ENCODE measurements at regions not wholly inside any gene's neighbourhood (a gene's known extent, or its start where the extent isn't known, plus 50 kb on each side); places are given as distances from the start of the nearest gene placed in this dataset.
"Not testable (repeated sequence)": the region's sequence is repeated elsewhere in the genome, so short reads cannot be mapped to it uniquely, and the experiment has no call there.

- ATAC-seq; intact Hi-C loops (cut with DNase I, micrococcal nuclease); DNase-seq: not testable (repeated sequence)
Observed at GRCh38 chr11:71712350-71712749, 120.7 kb upstream of the DEFB108B start.

- DNase-seq; ATAC-seq; intact Hi-C loops (cut with DNase I, micrococcal nuclease): not testable (repeated sequence)
Observed at GRCh38 chr11:71712846-71713245, 120.2 kb upstream of the DEFB108B start.

DNA sequence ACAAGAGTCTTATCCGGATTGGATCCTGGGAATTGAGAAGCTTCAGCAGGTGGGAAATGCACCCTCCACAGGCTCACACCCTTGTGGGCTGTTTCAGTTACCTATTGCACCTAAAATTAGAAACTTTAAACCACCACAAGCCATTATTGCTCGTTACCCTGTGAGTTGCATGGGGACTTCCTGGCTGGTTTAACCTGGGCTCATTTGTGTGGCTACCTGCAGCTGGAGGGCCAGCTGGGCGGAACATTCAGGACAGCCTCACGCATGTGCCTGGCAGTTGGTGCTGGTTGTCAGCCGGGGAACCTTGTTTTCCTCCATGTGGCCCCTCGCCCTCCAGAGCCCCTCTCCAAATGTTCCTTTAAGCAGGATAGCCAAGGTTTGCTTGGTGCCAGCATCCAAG, 118.5 kb upstream of the DEFB108B start:
- intact Hi-C loops (cut with DNase I, micrococcal nuclease); DNase-seq; ATAC-seq: not testable (repeated sequence)

DNA sequence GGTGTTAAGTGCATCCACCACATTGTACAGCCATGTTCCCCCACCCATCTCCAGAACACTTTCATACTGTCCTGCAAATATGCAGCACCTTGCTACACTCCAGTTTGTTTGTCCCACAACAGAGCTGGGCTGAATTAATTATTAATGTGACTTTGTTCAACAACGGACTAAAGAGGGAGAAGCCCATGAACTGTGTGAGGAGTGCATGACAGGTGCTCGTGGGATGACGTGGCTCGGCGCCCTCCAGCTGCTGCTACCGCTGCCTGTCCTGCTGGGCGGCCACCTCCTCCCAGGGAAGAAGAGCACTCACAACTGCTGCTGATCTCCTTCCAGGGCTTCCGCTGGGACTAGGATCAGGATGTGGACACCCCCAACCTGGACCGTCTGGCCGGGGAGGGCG, 111.2 kb upstream of the DEFB108B start:
- ATAC-seq; DNase-seq; intact Hi-C loops (cut with DNase I, micrococcal nuclease): not testable (repeated sequence)

DNA sequence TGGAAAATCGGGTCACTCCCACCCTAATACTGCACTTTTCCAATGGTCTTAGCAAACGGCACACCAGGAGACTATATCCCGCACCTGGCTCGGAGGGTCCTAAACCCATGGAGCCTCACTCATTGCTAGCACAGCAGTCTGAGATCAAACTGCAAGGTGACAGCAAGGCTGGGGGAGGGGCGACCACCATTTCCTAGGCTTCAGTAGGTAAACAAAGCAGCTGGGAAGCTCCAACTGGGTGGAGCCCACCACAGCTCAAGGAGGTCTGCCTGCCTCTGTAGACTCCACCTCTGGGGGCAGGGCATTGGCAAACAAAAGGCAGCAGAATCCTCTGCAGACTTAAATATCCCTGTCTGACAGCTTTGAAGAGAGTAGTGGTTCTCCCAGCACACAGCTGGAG, 109.0 kb upstream of the DEFB108B start:
- DNase-seq = peak in 1 of 2 donors; percentile 37
- not testable (repeated sequence) for ATAC-seq

GRCh38 chr11:71730748-71731147, 102.3 kb upstream of the DEFB108B start:
- ATAC-seq; DNase-seq; intact Hi-C loops (cut with DNase I, micrococcal nuclease): not testable (repeated sequence)

More for the DNA sequence above, 109.0 kb upstream of the DEFB108B start:
- intact Hi-C loops (cut with DNase I, micrococcal nuclease) = not testable (repeated sequence)

DNA sequence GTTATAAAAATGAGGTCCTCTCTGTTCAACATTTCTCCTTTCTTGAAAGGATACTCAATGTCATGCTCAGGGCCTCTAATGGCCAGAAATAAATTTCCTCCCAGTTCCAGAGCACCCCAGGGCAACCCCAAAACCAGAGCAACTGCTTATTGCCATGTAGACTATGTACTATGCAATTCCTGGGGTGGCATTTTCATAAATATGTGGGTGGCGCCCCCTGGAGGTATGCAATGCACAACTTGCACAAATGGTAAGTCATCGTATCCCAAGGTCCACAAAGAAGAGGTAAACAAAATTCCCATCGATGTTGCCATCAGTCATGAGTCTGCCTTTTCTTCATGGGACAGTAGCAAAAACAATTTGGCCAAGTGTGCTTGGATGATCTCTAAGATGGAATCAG, 98.6 kb upstream of the DEFB108B start:
- DNase-seq = peak in 1 of 2 donors; percentile 16
- ATAC-seq; intact Hi-C loops (cut with DNase I, micrococcal nuclease): not testable (repeated sequence)

DNA sequence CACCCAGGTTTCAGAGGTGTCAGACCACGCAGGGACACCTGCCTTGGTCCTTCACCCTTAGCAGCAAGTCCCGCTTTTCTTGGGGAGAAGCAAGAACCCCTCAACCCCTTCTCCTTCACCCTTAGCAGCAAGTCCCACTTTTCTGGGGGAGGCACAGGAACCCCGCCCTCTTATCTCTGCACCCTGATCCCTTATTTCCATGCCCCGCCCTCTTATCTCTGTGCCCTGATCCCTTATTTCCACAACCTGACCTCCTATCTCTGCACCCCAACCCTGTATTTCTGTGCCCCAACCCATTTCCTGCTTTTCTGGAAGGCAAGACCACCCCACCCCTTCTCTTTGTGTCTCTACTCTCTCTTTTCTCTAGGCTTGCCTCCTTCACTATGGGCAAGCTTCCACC, 94.7 kb upstream of the DEFB108B start:
- intact Hi-C loops (cut with DNase I, micrococcal nuclease); ATAC-seq; DNase-seq: not testable (repeated sequence)

GRCh38 chr11:71743385-71743784, 89.6 kb upstream of the DEFB108B start:
- ATAC-seq; intact Hi-C loops (cut with DNase I, micrococcal nuclease); DNase-seq: not testable (repeated sequence)

DNA sequence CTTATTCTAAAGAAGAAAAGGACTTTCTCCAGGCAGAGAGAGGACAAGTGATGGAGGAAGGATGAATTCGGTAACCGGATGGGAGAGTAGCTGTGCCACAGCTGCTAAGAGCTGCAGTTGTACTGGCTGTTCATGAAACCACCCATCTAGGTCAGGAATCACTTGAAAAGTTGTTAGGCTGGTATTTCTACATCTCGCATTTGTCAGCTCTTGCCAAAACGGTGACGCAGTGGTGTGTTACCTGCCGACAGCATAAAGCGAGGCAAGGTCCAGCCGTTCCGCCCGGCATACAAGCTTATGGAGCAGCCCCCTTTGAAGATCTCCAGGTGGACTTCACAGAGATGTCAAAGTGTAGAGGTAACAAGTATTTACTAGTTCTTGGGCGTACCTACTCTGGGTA, 87.3 kb upstream of the DEFB108B start:
- ATAC-seq; intact Hi-C loops (cut with DNase I, micrococcal nuclease): not testable (repeated sequence)
- DNase-seq = peak; percentile 37 to 50

GRCh38 chr11:71746263-71746662, 86.7 kb upstream of the DEFB108B start:
- intact Hi-C loops (cut with DNase I, micrococcal nuclease); DNase-seq; ATAC-seq: not testable (repeated sequence)

- intact Hi-C loops (cut with DNase I, micrococcal nuclease); DNase-seq; ATAC-seq: not testable (repeated sequence)
Observed at GRCh38 chr11:71748965-71749620, 83.9 kb upstream of the DEFB108B start.

GRCh38 chr11:71750908-71751307, 82.1 kb upstream of the DEFB108B start:
- DNase-seq; intact Hi-C loops (cut with DNase I, micrococcal nuclease); ATAC-seq: not testable (repeated sequence)

DNA sequence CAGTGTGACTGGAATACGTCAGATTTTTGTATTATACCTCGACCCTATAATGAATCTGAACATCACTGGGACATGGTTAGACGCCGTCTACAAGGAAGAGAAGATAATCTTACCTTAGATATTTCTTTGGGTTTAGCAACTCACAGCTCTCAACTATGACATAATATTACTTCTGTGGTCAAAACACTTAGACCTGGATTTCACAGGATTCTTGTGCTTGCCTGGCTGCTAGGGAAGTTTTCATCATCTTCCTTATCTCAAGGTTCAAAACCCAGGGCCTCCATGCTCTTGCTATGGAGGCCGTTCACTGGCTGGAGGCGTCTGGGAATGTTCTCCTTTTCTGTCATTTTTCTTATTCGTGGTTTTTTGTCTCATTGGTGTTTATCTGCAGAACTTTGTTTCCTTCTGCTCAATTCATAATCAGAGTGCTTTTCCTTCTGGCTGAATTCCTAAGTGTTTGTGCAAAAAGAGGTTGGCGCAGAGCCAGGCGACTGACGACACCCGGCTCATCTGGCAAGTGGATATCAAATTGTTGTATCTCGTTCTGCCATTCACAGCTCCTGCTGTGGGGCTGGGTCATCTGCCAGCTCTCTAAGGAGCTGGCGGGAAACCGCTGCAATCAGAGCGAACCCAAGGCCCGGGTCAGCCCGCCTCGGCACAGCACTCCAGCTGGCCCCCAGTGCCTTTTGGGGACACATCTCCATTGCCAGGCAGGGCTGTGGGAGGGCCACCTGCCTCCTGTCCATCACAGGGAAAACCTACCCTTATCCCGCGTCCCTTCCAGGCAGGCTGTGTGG, 68.1 kb upstream of the DEFB108B start:
- DNase-seq; ATAC-seq; intact Hi-C loops (cut with DNase I, micrococcal nuclease): not testable (repeated sequence)

GRCh38 chr11:71767016-71767415, 66.0 kb upstream of the DEFB108B start:
- intact Hi-C loops (cut with DNase I, micrococcal nuclease); ATAC-seq: not testable (repeated sequence)

GRCh38 chr11:71772193-71772592, 60.8 kb upstream of the DEFB108B start:
- intact Hi-C loops (cut with DNase I, micrococcal nuclease); ATAC-seq; DNase-seq: not testable (repeated sequence)

More at GRCh38 chr11:71767016-71767415, 66.0 kb upstream of the DEFB108B start:
- DNase-seq = not testable (repeated sequence)

DNA sequence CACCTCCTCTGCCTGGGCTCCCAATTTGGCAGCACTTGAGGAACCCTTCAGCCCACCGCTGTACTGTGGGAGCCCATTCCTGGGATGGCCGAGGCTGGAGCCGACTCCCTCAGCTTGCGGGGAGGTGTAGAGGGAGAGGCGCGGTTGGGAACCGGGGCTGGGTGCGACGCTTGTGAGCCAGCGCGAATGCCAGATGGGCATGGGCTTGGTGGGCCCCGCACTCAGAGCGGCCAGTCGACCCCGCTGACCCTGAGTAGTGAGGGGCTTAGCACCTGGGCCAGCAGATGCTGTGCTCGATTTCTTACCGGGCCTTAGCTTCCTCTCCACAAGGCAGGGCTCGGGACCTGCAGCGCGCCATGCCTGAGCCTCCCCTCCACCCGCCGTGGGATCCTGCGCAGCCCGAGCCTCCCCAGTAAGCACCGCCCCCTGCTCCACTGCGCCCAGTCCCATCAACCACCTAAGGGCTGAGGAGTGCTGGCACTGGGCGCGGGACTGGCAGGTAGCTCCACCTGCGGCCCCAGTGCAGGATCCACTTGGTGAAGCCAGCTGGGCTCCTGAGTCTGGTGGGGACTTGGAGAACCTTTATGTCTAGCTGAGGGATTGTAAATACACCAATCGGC, 58.3 kb upstream of the DEFB108B start:
- intact Hi-C loops (cut with DNase I, micrococcal nuclease) = no loop called here
- DNase-seq (no peak), ATAC-seq (no peak)

DNA sequence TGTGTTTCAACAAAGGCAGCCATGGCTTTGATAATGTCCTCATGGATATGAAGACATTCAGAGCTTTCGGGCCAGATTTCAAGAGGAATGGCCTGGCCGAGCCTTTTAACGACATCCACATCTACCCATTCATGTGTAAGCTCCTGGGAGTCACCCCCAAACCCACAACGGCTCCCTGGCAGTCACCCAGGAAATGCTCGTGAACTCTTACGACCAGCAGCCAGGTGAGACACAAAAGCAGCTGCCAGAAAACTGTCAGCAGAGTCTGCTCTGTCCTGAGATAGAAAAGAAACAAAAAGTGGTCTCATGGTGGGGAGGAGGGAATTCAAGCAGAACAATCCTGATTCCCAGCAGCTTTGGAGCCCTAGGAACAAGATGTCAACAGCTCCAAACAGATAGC, 52.9 kb upstream of the DEFB108B start:
- intact Hi-C loops (cut with DNase I, micrococcal nuclease); ATAC-seq; DNase-seq: not testable (repeated sequence)

DNA sequence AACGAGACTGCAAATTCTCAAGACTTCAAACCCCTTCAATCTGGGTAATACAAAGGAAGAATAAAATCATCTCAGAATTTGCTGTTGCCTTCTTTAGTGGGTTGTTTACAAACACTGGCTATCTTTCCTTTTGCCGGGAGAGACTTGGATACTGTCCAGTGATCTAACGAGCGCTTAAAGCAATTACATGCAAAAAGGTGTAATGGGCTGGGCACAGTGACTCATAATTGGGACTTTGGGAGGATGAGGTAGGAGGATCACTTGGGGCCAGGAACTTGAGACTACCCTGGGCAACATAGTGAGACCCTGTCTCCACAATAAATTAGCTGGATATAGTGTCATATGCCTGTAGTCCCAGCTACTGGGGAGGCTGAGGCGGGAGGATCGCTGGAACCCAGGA, 52.2 kb upstream of the DEFB108B start:
- DNase-seq; intact Hi-C loops (cut with DNase I, micrococcal nuclease): not testable (repeated sequence)
- peak; percentile 89 for ATAC-seq
